Epithelial cell of proximal tubule (primary cell): ENCODE measurements at regions not wholly inside any gene's neighbourhood (a gene's known extent, or its start where the extent isn't known, plus 50 kb on each side); places are given as distances from the start of the nearest gene placed in this dataset.

Source experiments
- DNase-seq: peaks from one replicate; pipeline ENCODE4 v3.0.0-alpha.2; 2011; ENCODE audit warnings: low read depth
- H3K4me3 ChIP-seq: 2 replicates; pipeline ENCODE4 v1.5.1; 2011; ENCODE audit warnings: low read depth, mild to moderate bottlenecking, low read length
- CTCF ChIP-seq: conservative IDR thresholded peaks from 2 replicates; pipeline ENCODE4 v1.5.1; 2012; ENCODE audit warnings: low read depth, mild to moderate bottlenecking, low read length

GRCh38 chr13:71096421-71096820 is 770.6 kb downstream of the DACH1 start:
- no peak overlapping the region for H3K4me3 ChIP-seq
- no peak for DNase-seq
- no peak for TF ChIP-seq CTCF

- no peak for TF ChIP-seq CTCF
- no peak for DNase-seq
- no peak overlapping the region for H3K4me3 ChIP-seq
These were observed 776.0 kb downstream of the DACH1 start for GRCh38 chr13:71090990-71091389.

GRCh38 chr13:71089056-71089455 is 777.9 kb downstream of the DACH1 start:
- no peak overlapping the region for H3K4me3 ChIP-seq
- TF ChIP-seq CTCF: no peak
- no peak for DNase-seq

GRCh38 chr13:71087432-71087831 is 779.6 kb downstream of the DACH1 start:
- TF ChIP-seq CTCF: no peak
- no peak for DNase-seq
- H3K4me3 ChIP-seq: no peak overlapping the region

- no peak overlapping the region for H3K4me3 ChIP-seq
- no peak for TF ChIP-seq CTCF
- no peak for DNase-seq
These were observed 780.0 kb downstream of the DACH1 start for GRCh38 chr13:71087006-71087405.

GRCh38 chr13:71082631-71083030 is 784.4 kb downstream of the DACH1 start:
- no peak for TF ChIP-seq CTCF
- H3K4me3 ChIP-seq: no peak overlapping the region
- DNase-seq: no peak

- no peak for TF ChIP-seq CTCF
- H3K4me3 ChIP-seq: no peak overlapping the region
- DNase-seq: no peak
These were observed 787.4 kb downstream of the DACH1 start for GRCh38 chr13:71079638-71080037.
